OCI-LY3 (cell line): ENCODE measurements at regions not wholly inside any gene's neighbourhood (a gene's known extent, or its start where the extent isn't known, plus 50 kb on each side); places are given as distances from the start of the nearest gene placed in this dataset.

Experiments used
- H2AFZ ChIP-seq: fragments of 200-600, 300-600 bp; shearing (Covaris generic); 2 replicates; pipeline ENCODE4 v1.6.0; 2014; ENCODE audit warnings: antibody characterized with exemption, low read depth, low read length
- H3K27ac ChIP-seq: fragments of 200-600, 300-600 bp; sonication (generic); 2 replicates; pipeline ENCODE4 v1.5.1; 2014; ENCODE audit warnings: mild to moderate bottlenecking, low read length, moderate library complexity, mixed read lengths
- H3K27me3 ChIP-seq: fragments of 200-600, 300-600 bp; sonication (generic); 2 replicates; pipeline ENCODE4 v1.6.1; 2014; ENCODE audit warnings: low read depth, low read length, mixed read lengths
- H3K36me3 ChIP-seq: fragments of 200-600, 300-600 bp; sonication (generic); replicated peaks from 2 replicates; pipeline ENCODE3; 2014; ENCODE audit warnings: low read depth, low read length, mixed read lengths
- H3K4me1 ChIP-seq: fragments of 300-600, 200-600 bp; sonication (generic); 2 replicates; pipeline ENCODE4 v1.6.1; 2014; ENCODE audit warnings: low read length, mixed read lengths
- H3K4me2 ChIP-seq: fragments of 200-600, 300-600 bp; sonication (generic); 2 replicates; pipeline ENCODE4 v1.6.1; 2014; ENCODE audit warnings: low read length, mixed read lengths
- H3K4me3 ChIP-seq: fragments of 300-600, 200-600 bp; sonication (generic); 2 replicates; pipeline ENCODE4 v1.5.1; 2014; ENCODE audit warnings: antibody characterized with exemption, mild to moderate bottlenecking, low read length, moderate library complexity
- H3K79me2 ChIP-seq: fragments of 300-600, 200-600 bp; shearing (Covaris generic); 2 replicates; pipeline ENCODE4 v1.6.1; 2014; ENCODE audit warnings: mild to moderate bottlenecking, low read length, mixed read lengths
- H3K9ac ChIP-seq: fragments of 300-600, 200-600 bp; shearing (Covaris generic); 2 replicates; pipeline ENCODE4 v1.6.0; 2014; ENCODE audit warnings: mild to moderate bottlenecking, low read length, moderate library complexity
- H3K9me3 ChIP-seq: fragments of 200-600, 300-600 bp; shearing (Covaris generic); 2 replicates; pipeline ENCODE4 v1.6.1; 2014; ENCODE audit warnings: low read length, mixed read lengths; ENCODE audit not compliant: insufficient read depth
- H4K20me1 ChIP-seq: fragments of 200-600, 300-600 bp; sonication (generic); 2 replicates; pipeline ENCODE4 v1.6.1; 2016; ENCODE audit warnings: low read length, mixed read lengths; ENCODE audit not compliant: insufficient read depth
- CTCF ChIP-seq: fragments of 200-600, 300-600 bp; sonication (generic); IDR thresholded peaks from 2 replicates; pipeline ENCODE4 v1.5.1; 2014; ENCODE audit warnings: antibody characterized with exemption, low read length, low read depth
- EZH2phosphoT487 ChIP-seq: fragments of 200-600 bp; shearing (Covaris generic); IDR thresholded peaks from 2 replicates; pipeline ENCODE4 v1.6.1; 2018; ENCODE audit warnings: antibody characterized with exemption, mixed run types, low read depth

DNA sequence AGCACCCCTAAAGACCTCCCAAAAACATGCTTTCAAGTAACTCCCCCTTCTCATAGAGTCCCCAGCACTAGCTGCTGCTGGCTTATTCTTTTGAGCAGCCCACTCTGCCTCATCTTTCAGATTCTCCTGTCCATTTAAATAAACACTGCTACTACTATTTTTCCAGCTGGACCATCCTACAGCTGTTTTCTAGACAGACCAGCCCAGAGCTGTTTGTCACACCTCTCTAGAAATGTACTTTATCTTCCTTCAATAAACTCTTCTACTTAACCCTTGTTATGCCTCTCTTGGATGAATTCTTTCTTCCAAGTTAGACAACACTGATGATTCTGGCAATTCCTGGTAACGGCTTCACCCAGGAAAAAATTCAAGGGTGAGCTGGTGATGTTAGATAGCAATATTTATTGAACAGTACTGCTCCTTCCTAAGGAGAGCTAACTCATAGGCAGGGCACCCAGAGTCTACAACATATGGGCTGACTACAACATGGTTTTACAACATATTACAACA, 995.7 kb downstream of the LRFN5 start:
- H3K9ac ChIP-seq, result no peak overlapping the region
- no peak for TF ChIP-seq EZH2phosphoT487
- TF ChIP-seq CTCF, result no peak
- no peak overlapping the region for H3K4me3 ChIP-seq
- no peak overlapping the region for H3K4me2 ChIP-seq
- no peaks in the 10 kb centered on the region for H3K36me3 ChIP-seq
- H3K27ac ChIP-seq, result no peak overlapping the region
- no peaks in the 10 kb centered on the region for H4K20me1 ChIP-seq
- H3K27me3 ChIP-seq, result no peaks in the 10 kb centered on the region
- H3K4me1 ChIP-seq, result no peaks in the 10 kb centered on the region
- no peak overlapping the region for H2AFZ ChIP-seq
- H3K79me2 ChIP-seq, result no peaks in the 10 kb centered on the region
- no peaks in the 10 kb centered on the region for H3K9me3 ChIP-seq

DNA sequence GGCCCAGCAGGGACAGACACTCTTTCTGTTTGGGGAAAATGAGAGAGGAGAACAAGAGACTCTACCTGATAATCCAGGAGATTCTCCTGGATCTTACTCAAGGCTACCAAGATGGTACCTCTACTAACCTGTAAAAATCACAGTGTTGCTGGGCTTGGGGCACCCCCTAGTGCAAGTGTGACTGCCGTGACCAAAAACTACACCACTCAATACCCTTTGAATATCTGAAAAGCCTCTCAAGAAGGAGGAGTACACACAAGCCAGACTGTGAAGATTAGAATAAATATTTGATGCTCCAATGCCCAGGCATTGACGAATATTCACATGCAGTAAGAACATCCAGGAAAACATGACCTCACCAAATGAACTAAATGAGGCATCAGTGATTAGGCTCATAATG, 965.4 kb downstream of the LRFN5 start:
- H3K36me3 ChIP-seq, result peaks cover 20% of the 10 kb centered on the region
- H3K9ac ChIP-seq, result no peak overlapping the region
- peaks cover 17% of the 10 kb centered on the region for H3K4me1 ChIP-seq
- no peaks in the 10 kb centered on the region for H3K79me2 ChIP-seq
- peaks cover 23% of the 10 kb centered on the region; the same call in 1 of the 2 replicates for H3K9me3 ChIP-seq
- no peaks in the 10 kb centered on the region for H4K20me1 ChIP-seq
- H3K4me2 ChIP-seq, result no peak overlapping the region
- no peak overlapping the region for H2AFZ ChIP-seq
- no peaks in the 10 kb centered on the region for H3K27me3 ChIP-seq
- TF ChIP-seq CTCF (peak; percentile 14; the same call in 1 of the 2 replicates), EZH2phosphoT487 (no peak)
- H3K4me3 ChIP-seq, result no peak overlapping the region
- H3K27ac ChIP-seq, result no peak overlapping the region

DNA sequence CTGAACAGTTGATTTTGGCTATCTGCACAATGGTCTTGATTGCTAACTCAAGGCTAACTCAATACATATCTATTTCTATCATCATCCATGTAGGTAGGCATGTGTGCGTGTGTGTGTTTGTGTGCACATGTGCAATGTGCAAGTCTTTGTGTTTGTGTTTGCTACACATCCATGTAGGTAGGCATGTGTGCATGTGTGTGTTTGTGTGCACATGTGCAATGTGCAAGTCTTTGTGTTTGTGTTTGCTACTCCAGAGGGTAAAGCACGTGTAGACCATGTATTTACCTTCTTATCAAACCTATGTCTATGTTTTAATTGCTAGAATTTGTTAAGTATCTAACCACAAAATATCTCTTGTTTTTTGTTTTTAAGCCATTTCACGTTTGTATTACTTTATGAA, 962.6 kb downstream of the LRFN5 start:
- no peak overlapping the region for H2AFZ ChIP-seq
- TF ChIP-seq CTCF, result no peak
- TF ChIP-seq EZH2phosphoT487, result no peak
- peaks cover 36% of the 10 kb centered on the region for H3K4me1 ChIP-seq
- no peaks in the 10 kb centered on the region for H3K79me2 ChIP-seq
- H3K4me3 ChIP-seq, result no peak overlapping the region
- H3K27me3 ChIP-seq, result no peaks in the 10 kb centered on the region
- peaks cover 20% of the 10 kb centered on the region for H3K36me3 ChIP-seq
- no peak overlapping the region for H3K9ac ChIP-seq
- no peaks in the 10 kb centered on the region for H4K20me1 ChIP-seq
- H3K4me2 ChIP-seq, result peak overlapping the region; percentile 43
- H3K27ac ChIP-seq, result peak overlapping the region; percentile 74
- H3K9me3 ChIP-seq, result peaks cover 17% of the 10 kb centered on the region; the same call in 1 of the 2 replicates

DNA sequence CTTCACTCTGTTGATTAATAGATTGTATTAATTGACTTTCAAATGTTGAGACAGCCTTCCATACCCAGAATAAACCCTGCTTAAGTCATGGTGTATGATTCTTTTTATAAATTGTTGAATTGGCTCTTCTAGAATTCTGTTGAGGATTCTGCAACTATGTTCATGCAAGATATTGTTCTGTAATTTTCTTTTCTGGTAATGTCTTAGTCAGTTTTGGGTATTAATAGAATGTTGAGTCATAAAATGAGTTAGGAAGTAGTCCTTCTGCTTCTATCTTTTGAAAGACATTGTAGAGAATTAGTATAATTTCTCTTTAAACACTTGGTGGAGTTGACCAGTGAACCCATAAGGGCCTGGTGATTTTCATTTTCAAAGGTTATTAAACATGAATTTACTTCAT, 958.9 kb downstream of the LRFN5 start:
- H2AFZ ChIP-seq, result no peak overlapping the region
- no peaks in the 10 kb centered on the region for H4K20me1 ChIP-seq
- 0 out of 2 replicates have a peak, but pooled peaks cover 7% of the 10 kb centered on the region for H3K9me3 ChIP-seq
- H3K9ac ChIP-seq, result no peak overlapping the region
- peaks cover 9% of the 10 kb centered on the region for H3K36me3 ChIP-seq
- H3K4me1 ChIP-seq, result peaks cover 41% of the 10 kb centered on the region
- H3K79me2 ChIP-seq, result no peaks in the 10 kb centered on the region
- no peak overlapping the region for H3K4me3 ChIP-seq
- TF ChIP-seq CTCF (no peak), EZH2phosphoT487 (no peak)
- peak overlapping the region; percentile 11; the same call in 1 of the 2 replicates for H3K4me2 ChIP-seq
- H3K27ac ChIP-seq, result peak overlapping the region; percentile 44
- H3K27me3 ChIP-seq, result no peaks in the 10 kb centered on the region
